ENCODE measurements at regions not wholly inside any gene's neighbourhood (a gene's known extent, or its start where the extent isn't known, plus 50 kb on each side); places are given as distances from the start of the nearest gene placed in this dataset.

GRCh38 chr2:5094192-5094591 is 598.0 kb upstream of the SOX11 start:
- in situ Hi-C loops (cut with HindIII; ENCODE audit: low sequenced_read_pairs), result no loop called here

GRCh38 chr2:5098286-5098685 is 593.9 kb upstream of the SOX11 start:
- in situ Hi-C loops (cut with HindIII; ENCODE audit: low sequenced_read_pairs), result no loop called here

GRCh38 chr2:5102823-5103222 is 589.4 kb upstream of the SOX11 start:
- in situ Hi-C loops (cut with HindIII; ENCODE audit: low sequenced_read_pairs), result no loop called here

- in situ Hi-C loops (cut with HindIII; ENCODE audit: low sequenced_read_pairs), result no loop called here
Measured at GRCh38 chr2:5111581-5111980, 580.6 kb upstream of the SOX11 start.

GRCh38 chr2:5119046-5119445 is 573.1 kb upstream of the SOX11 start:
- in situ Hi-C loops (cut with HindIII; ENCODE audit: low sequenced_read_pairs), result no loop called here

GRCh38 chr2:5121121-5121520 is 571.1 kb upstream of the SOX11 start:
- in situ Hi-C loops (cut with HindIII; ENCODE audit: low sequenced_read_pairs), result no loop called here

GRCh38 chr2:5121642-5122041 is 570.5 kb upstream of the SOX11 start:
- in situ Hi-C loops (cut with HindIII; ENCODE audit: low sequenced_read_pairs), result no loop called here

- in situ Hi-C loops (cut with HindIII; ENCODE audit: low sequenced_read_pairs), result no loop called here
Measured at GRCh38 chr2:5123582-5124196, 568.5 kb upstream of the SOX11 start.

GRCh38 chr2:5125017-5125730 is 567.0 kb upstream of the SOX11 start:
- in situ Hi-C loops (cut with HindIII; ENCODE audit: low sequenced_read_pairs), result no loop called here

- in situ Hi-C loops (cut with HindIII; ENCODE audit: low sequenced_read_pairs), result no loop called here
Measured at GRCh38 chr2:5132281-5132680, 559.9 kb upstream of the SOX11 start.

GRCh38 chr2:5140347-5140746 is 551.8 kb upstream of the SOX11 start:
- in situ Hi-C loops (cut with HindIII; ENCODE audit: low sequenced_read_pairs), result no loop called here

- in situ Hi-C loops (cut with HindIII; ENCODE audit: low sequenced_read_pairs), result no loop called here
Measured at GRCh38 chr2:5144159-5144558, 548.0 kb upstream of the SOX11 start.

GRCh38 chr2:5145053-5145452 is 547.1 kb upstream of the SOX11 start:
- in situ Hi-C loops (cut with HindIII; ENCODE audit: low sequenced_read_pairs), result no loop called here

- in situ Hi-C loops (cut with HindIII; ENCODE audit: low sequenced_read_pairs), result no loop called here
Measured at GRCh38 chr2:5145801-5146200, 546.4 kb upstream of the SOX11 start.

GRCh38 chr2:5148392-5149085 is 543.6 kb upstream of the SOX11 start:
- in situ Hi-C loops (cut with HindIII; ENCODE audit: low sequenced_read_pairs), result no loop called here

- in situ Hi-C loops (cut with HindIII; ENCODE audit: low sequenced_read_pairs), result no loop called here
Measured at GRCh38 chr2:5150871-5151270, 541.3 kb upstream of the SOX11 start.

- in situ Hi-C loops (cut with HindIII; ENCODE audit: low sequenced_read_pairs), result no loop called here
Measured at GRCh38 chr2:5164776-5165525, 527.2 kb upstream of the SOX11 start.

- in situ Hi-C loops (cut with HindIII; ENCODE audit: low sequenced_read_pairs), result no loop called here
Measured at GRCh38 chr2:5172923-5173322, 519.3 kb upstream of the SOX11 start.

GRCh38 chr2:5173876-5174535 is 518.2 kb upstream of the SOX11 start:
- in situ Hi-C loops (cut with HindIII; ENCODE audit: low sequenced_read_pairs), result no loop called here

GRCh38 chr2:5175231-5175630 is 517.0 kb upstream of the SOX11 start:
- in situ Hi-C loops (cut with HindIII; ENCODE audit: low sequenced_read_pairs), result no loop called here

- in situ Hi-C loops (cut with HindIII; ENCODE audit: low sequenced_read_pairs), result no loop called here
Measured at GRCh38 chr2:5176764-5177163, 515.4 kb upstream of the SOX11 start.

Measured in endothelial cell of hepatic sinusoid (primary cell).